Osteoblast (primary cell): ENCODE measurements at regions not wholly inside any gene's neighbourhood (a gene's known extent, or its start where the extent isn't known, plus 50 kb on each side); places are given as distances from the start of the nearest gene placed in this dataset.

Experiments
- DNase-seq: peaks from one replicate; pipeline ENCODE4 v3.0.0; 2011; ENCODE audit warnings: low spot score, mixed read lengths; ENCODE audit not compliant: insufficient read length; ENCODE audit errors: missing footprints
- H2AFZ ChIP-seq: 2 replicates; pipeline ENCODE4 v1.6.0; 2011; ENCODE audit warnings: mild to moderate bottlenecking, low read length
- H3K27ac ChIP-seq: 2 replicates; pipeline ENCODE4 v1.5.1; 2011; ENCODE audit warnings: mild to moderate bottlenecking, low read depth, low read length, moderate library complexity
- H3K27me3 ChIP-seq: 2 replicates; pipeline ENCODE4 v1.6.0; 2012; ENCODE audit warnings: mild to moderate bottlenecking, control low read depth, inconsistent platforms, low read length, moderate library complexity; ENCODE audit not compliant: insufficient read depth
- H3K36me3 ChIP-seq: 2 replicates; pipeline ENCODE4 v1.5.1; 2011; ENCODE audit warnings: mild to moderate bottlenecking, low read length, control low read depth, moderate library complexity; ENCODE audit not compliant: insufficient read depth
- H3K4me1 ChIP-seq: 2 replicates; pipeline ENCODE4 v1.5.1; 2011; ENCODE audit warnings: mild to moderate bottlenecking, low read length, control low read depth, moderate library complexity; ENCODE audit not compliant: insufficient read depth
- H3K4me2 ChIP-seq: 2 replicates; pipeline ENCODE4 v1.6.0; 2011; ENCODE audit warnings: mild to moderate bottlenecking, low read length; ENCODE audit not compliant: insufficient read depth
- H3K4me3 ChIP-seq: fragments of 200-600 bp; sonication (generic); 3 replicates; pipeline ENCODE4 v1.5.1; 2012; ENCODE audit warnings: mild to moderate bottlenecking, low read length, inconsistent platforms; ENCODE audit not compliant: insufficient read depth
- H3K79me2 ChIP-seq: 2 replicates; pipeline ENCODE4 v1.6.0; 2012; ENCODE audit warnings: mild to moderate bottlenecking, low read length, control low read depth, inconsistent platforms; ENCODE audit not compliant: insufficient read depth
- H3K9me3 ChIP-seq: 2 replicates; pipeline ENCODE4 v1.5.1; 2011; ENCODE audit warnings: low read depth, low read length, control low read depth
- H4K20me1 ChIP-seq: 2 replicates; pipeline ENCODE4 v1.6.0; 2012; ENCODE audit warnings: mild to moderate bottlenecking, low read length, control low read depth; ENCODE audit not compliant: insufficient read depth
- CTCF ChIP-seq: IDR thresholded peaks from 2 replicates; pipeline ENCODE4 v1.5.1; 2011; ENCODE audit warnings: mild to moderate bottlenecking, low read depth, low read length, moderate library complexity; ENCODE audit errors: extremely low read depth

GRCh38 chr14:98304574-98304973 is 967.4 kb downstream of the BCL11B start:
- Histone ChIP-seq H3K9me3 (peaks cover 2% of the 10 kb centered on the region), H3K79me2 (no peaks in the 10 kb centered on the region), H3K36me3 (no peaks in the 10 kb centered on the region), H3K4me1 (no peaks in the 10 kb centered on the region), H4K20me1 (no peaks in the 10 kb centered on the region), H3K4me3 (no peak overlapping the region), H3K27me3 (no peaks in the 10 kb centered on the region), H2AFZ (no peak overlapping the region), H3K27ac (no peak overlapping the region), H3K4me2 (no peak overlapping the region)
- no peak for DNase-seq
- no peak for TF ChIP-seq CTCF

- no peak overlapping the region for H3K27ac ChIP-seq
- H3K4me2 ChIP-seq: no peak overlapping the region
- no peaks in the 10 kb centered on the region for H3K27me3 ChIP-seq
- H3K36me3 ChIP-seq: no peaks in the 10 kb centered on the region
- H2AFZ ChIP-seq: no peak overlapping the region
- no peaks in the 10 kb centered on the region for H3K4me1 ChIP-seq
- no peaks in the 10 kb centered on the region for H4K20me1 ChIP-seq
- H3K4me3 ChIP-seq: no peak overlapping the region
- DNase-seq: no peak
- no peak for TF ChIP-seq CTCF
- peaks cover 2% of the 10 kb centered on the region for H3K9me3 ChIP-seq
- no peaks in the 10 kb centered on the region for H3K79me2 ChIP-seq
These were observed 962.4 kb downstream of the BCL11B start for GRCh38 chr14:98309591-98309990.

- H3K4me1 ChIP-seq: no peaks in the 10 kb centered on the region
- no peak for DNase-seq
- H2AFZ ChIP-seq: no peak overlapping the region
- no peaks in the 10 kb centered on the region for H3K79me2 ChIP-seq
- H3K36me3 ChIP-seq: no peaks in the 10 kb centered on the region
- H3K27ac ChIP-seq: no peak overlapping the region
- H4K20me1 ChIP-seq: no peaks in the 10 kb centered on the region
- TF ChIP-seq CTCF: no peak
- no peak overlapping the region for H3K4me2 ChIP-seq
- H3K27me3 ChIP-seq: no peaks in the 10 kb centered on the region
- no peak overlapping the region for H3K4me3 ChIP-seq
- peaks cover 2% of the 10 kb centered on the region for H3K9me3 ChIP-seq
These were observed 960.0 kb downstream of the BCL11B start for GRCh38 chr14:98312006-98312405.

- TF ChIP-seq CTCF: no peak
- peaks cover 4% of the 10 kb centered on the region for H3K9me3 ChIP-seq
These were observed 950.2 kb downstream of the BCL11B start for GRCh38 chr14:98321841-98322240.

More at GRCh38 chr14:98321841-98322240, 950.2 kb downstream of the BCL11B start:
- no peaks in the 10 kb centered on the region for H4K20me1 ChIP-seq
- no peak overlapping the region for H3K4me2 ChIP-seq
- H3K36me3 ChIP-seq: no peaks in the 10 kb centered on the region
- no peaks in the 10 kb centered on the region for H3K4me1 ChIP-seq
- no peak for DNase-seq
- H3K4me3 ChIP-seq: no peak overlapping the region
- no peaks in the 10 kb centered on the region for H3K79me2 ChIP-seq
- no peak overlapping the region for H3K27ac ChIP-seq
- no peaks in the 10 kb centered on the region for H3K27me3 ChIP-seq
- H2AFZ ChIP-seq: no peak overlapping the region
